Breast epithelium (tissue), 3 donors: ENCODE measurements at regions not wholly inside any gene's neighbourhood (a gene's known extent, or its start where the extent isn't known, plus 50 kb on each side); places are given as distances from the start of the nearest gene placed in this dataset.

Experiments used
- CTCF ChIP-seq, 3 donors: fragments of 450-650 bp; IDR thresholded peaks; one replicate each; pipeline ENCODE4 v1.5.1; 2016 to 2017; ENCODE audit warnings: antibody characterized with exemption in 3 of 3, mild to moderate bottlenecking in 3 of 3, moderate library complexity in 3 of 3
- POLR2A ChIP-seq: fragments of 450-650 bp; IDR thresholded peaks from one replicate; pipeline ENCODE4 v1.6.1; 2016; ENCODE audit warnings: antibody characterized with exemption, mild to moderate bottlenecking, moderate library complexity
- POLR2AphosphoS5 ChIP-seq, 3 donors: sonication (generic); formaldehyde crosslinking; IDR thresholded peaks; one replicate each; pipeline ENCODE4 v1.6.1; 2017; ENCODE audit warnings: antibody characterized with exemption in 3 of 3

GRCh38 chr13:83215627-83216026 lies 666.6 kb downstream of the SLITRK1 start:
- no peak for TF ChIP-seq POLR2AphosphoS5 (IDR thresholded peaks at IDR 0.05)
- no peak for TF ChIP-seq CTCF (IDR thresholded peaks at IDR 0.05)
- no peak for TF ChIP-seq POLR2A
